Gastroesophageal sphincter (tissue), 4 donors: ENCODE measurements at regions not wholly inside any gene's neighbourhood (a gene's known extent, or its start where the extent isn't known, plus 50 kb on each side); places are given as distances from the start of the nearest gene placed in this dataset.
"Not testable (repeated sequence)": the region's sequence is repeated elsewhere in the genome, so short reads cannot be mapped to it uniquely, and the experiment has no call there.

Experiments
- ATAC-seq: fragments of 150-250 bp; one replicate; pipeline ENCODE4 v1.9.1; 2016; ENCODE audit warnings: mild to moderate bottlenecking, moderate library complexity
- H3K27ac ChIP-seq, 4 donors: fragments of 200-600 bp; sonication (generic) in 3 of 4; 1 replicate in 3 of 4; 2 replicates in 1 of 4; pipeline ENCODE4 v1.5.1; 2016 to 2019
- H3K27me3 ChIP-seq: fragments of 200-600 bp; sonication (generic); one replicate; pipeline ENCODE4 v1.5.1; 2019
- H3K36me3 ChIP-seq, 2 donors: fragments of 200-600 bp; sonication (generic); one replicate each; pipeline ENCODE4 v1.5.1; 2019; ENCODE audit warnings: control low read depth in 1 of 2
- H3K4me1 ChIP-seq, 3 donors: fragments of 200-600 bp; sonication (generic); 1 replicate in 2 of 3; 2 replicates in 1 of 3; pipeline ENCODE4 v1.5.1; 2016 to 2019; ENCODE audit warnings: control low read depth in 2 of 3
- H3K4me3 ChIP-seq, 2 donors: fragments of 200-600 bp; sonication (generic); one replicate each; pipeline ENCODE4 v1.5.1; 2019; ENCODE audit warnings: mild to moderate bottlenecking in 1 of 2, moderate library complexity in 1 of 2
- H3K9me3 ChIP-seq, 3 donors: fragments of 200-600 bp; sonication (generic); one replicate each; pipeline ENCODE4 v1.5.1; 2017 to 2019; ENCODE audit warnings: control low read depth in 2 of 3
- EP300 ChIP-seq: sonication (generic); formaldehyde crosslinking; IDR thresholded peaks from one replicate; pipeline ENCODE4 v1.6.1; 2017; ENCODE audit warnings: antibody characterized with exemption, mild to moderate bottlenecking
- POLR2A ChIP-seq, 2 donors: fragments of 450-650 bp; IDR thresholded peaks; one replicate each; pipeline ENCODE4 v1.6.1; 2017; ENCODE audit warnings: antibody characterized with exemption in 2 of 2, mild to moderate bottlenecking in 2 of 2, moderate library complexity in 1 of 2
- POLR2AphosphoS5 ChIP-seq: sonication (generic); formaldehyde crosslinking; IDR thresholded peaks from one replicate; pipeline ENCODE4 v1.6.1; 2017; ENCODE audit warnings: antibody characterized with exemption
- WGBS, 2 donors: methylation state at CpG; one replicate each; pipeline ENCODE4 v1.1.5; 2018; ENCODE audit warnings: low coverage in 1 of 2; 5-methylcytosine and 5-hydroxymethylcytosine counted together
- TF ChIP-seq, protein P1 (sequence below), 4 experiments: fragments of 200-600 bp in 2 of 4; fragments of 450-650 bp in 2 of 4; sonication (generic) in 1 of 4; IDR thresholded peaks; one replicate each; pipeline ENCODE4 v1.5.1; 2017 to 2019; ENCODE audit warnings: antibody characterized with exemption in 4 of 4, mild to moderate bottlenecking in 2 of 4, moderate library complexity in 2 of 4

DNA sequence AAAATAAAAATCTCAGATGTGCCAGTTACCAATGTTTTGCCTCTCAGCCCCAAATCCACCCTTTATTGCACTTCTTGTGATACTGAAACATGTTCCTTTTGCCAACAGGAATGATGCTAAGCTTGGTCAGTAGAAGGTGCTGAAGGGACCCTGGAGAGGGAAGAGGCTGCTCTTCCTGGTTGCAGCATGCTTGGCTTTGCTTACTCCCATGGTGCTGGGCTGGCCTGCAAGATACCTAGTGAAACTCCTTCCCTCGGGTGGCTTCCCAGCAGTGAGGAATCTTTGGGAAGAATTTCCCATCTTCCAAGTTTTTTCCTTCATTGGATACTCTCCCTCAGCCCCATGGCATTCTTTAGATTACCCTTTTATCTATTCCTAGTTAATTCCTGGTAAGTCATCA is 151.8 kb upstream of the TGFBR2 start:
- Histone ChIP-seq H3K4me1 (peaks cover 0 to 25% (median 7%) of the 10 kb centered on the region in 3 donors), H3K27me3 (no peaks in the 10 kb centered on the region), H3K36me3 (no peaks in the 10 kb centered on the region), H3K9me3 (peaks cover 0 to 11% (median 0%) of the 10 kb centered on the region in 3 donors), H3K27ac (peak overlapping the region in 1 of 4 donors; percentile 76), H3K4me3 (no peak overlapping the region)
- no peak for TF ChIP-seq POLR2AphosphoS5
- no peak for TF ChIP-seq EP300
- TF ChIP-seq, protein P1, sequence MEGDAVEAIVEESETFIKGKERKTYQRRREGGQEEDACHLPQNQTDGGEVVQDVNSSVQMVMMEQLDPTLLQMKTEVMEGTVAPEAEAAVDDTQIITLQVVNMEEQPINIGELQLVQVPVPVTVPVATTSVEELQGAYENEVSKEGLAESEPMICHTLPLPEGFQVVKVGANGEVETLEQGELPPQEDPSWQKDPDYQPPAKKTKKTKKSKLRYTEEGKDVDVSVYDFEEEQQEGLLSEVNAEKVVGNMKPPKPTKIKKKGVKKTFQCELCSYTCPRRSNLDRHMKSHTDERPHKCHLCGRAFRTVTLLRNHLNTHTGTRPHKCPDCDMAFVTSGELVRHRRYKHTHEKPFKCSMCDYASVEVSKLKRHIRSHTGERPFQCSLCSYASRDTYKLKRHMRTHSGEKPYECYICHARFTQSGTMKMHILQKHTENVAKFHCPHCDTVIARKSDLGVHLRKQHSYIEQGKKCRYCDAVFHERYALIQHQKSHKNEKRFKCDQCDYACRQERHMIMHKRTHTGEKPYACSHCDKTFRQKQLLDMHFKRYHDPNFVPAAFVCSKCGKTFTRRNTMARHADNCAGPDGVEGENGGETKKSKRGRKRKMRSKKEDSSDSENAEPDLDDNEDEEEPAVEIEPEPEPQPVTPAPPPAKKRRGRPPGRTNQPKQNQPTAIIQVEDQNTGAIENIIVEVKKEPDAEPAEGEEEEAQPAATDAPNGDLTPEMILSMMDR (IDR thresholded peaks at IDR 0.05), result no peak
- no peak for TF ChIP-seq POLR2A (IDR thresholded peaks at IDR 0.05)
- ATAC-seq, result no peak
- whole genome bisulfite sequencing, 2 donors, result 83% methylated on average over 1 of the region's 1 CpG; no CpG with 5 or more reads in 1 of the 2 donors

DNA sequence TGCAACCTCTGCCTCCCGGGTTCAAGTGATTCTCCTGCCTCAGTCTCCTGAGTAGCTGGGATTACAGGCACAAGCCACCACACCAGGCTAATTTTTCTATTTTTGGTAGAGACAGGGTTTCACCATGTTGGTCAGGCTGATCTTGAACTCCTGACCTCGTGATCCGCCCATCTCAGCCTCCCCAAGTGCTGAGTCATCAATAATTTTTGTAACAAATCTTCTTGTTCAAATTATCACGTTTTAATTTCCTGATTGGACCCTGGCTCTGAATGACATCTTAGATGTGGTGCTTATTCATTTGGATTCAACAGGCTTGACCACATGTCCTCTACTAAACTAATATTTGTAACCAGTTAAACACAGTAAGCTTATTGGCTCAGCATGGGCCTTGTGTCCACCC is 151.3 kb upstream of the TGFBR2 start:
- H3K9me3 ChIP-seq, result peaks cover 0 to 11% (median 0%) of the 10 kb centered on the region in 3 donors
- 88 to 93% methylated on average over 3 to 4 of the region's 4 CpGs for WGBS, 2 donors
- H3K36me3 ChIP-seq, H3K4me3 ChIP-seq, H3K27me3 ChIP-seq, ATAC-seq: not testable (repeated sequence)
- H3K4me1 ChIP-seq, result peaks cover 0 to 25% (median 7%) of the 10 kb centered on the region in 3 donors
- H3K27ac ChIP-seq, result peak overlapping the region; percentile 63 to 92 (median 70)

DNA sequence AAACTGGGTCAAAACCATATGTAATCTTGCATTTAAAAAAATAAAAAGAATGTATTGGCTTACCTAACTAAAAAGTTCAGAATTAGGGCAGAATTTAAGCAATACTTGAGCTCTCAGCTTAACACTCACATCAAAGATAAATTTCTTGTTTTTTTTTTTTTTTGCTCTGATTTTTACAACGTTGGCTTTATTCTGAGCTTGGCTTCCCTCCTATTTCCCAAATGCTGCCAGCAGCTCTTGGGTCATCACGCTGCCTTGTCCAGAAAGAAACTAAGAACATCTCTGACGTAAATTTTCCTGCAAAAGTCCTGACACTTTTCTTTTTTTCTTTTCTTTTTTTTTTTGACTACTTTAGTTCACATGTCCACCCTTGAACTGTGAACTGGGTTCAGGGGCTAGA is 150.6 kb upstream of the TGFBR2 start:
- Histone ChIP-seq H3K4me3 (no peak overlapping the region), H3K27me3 (no peaks in the 10 kb centered on the region), H3K36me3 (no peaks in the 10 kb centered on the region), H3K27ac (peak overlapping the region; percentile 63 to 96 (median 70)), H3K4me1 (peaks cover 0 to 25% (median 7%) of the 10 kb centered on the region in 3 donors), H3K9me3 (peaks cover 0 to 11% (median 0%) of the 10 kb centered on the region in 3 donors)
- 28 to 42% methylated on average over 3 of the region's 3 CpGs for WGBS, 2 donors
- peak; percentile 79 for ATAC-seq
- TF ChIP-seq POLR2A (IDR thresholded peaks at IDR 0.05) (no peak), POLR2AphosphoS5 (peak; percentile 64), EP300 (peak; percentile 31)
- TF ChIP-seq, protein P1 (IDR thresholded peaks at IDR 0.05), result no peak

DNA sequence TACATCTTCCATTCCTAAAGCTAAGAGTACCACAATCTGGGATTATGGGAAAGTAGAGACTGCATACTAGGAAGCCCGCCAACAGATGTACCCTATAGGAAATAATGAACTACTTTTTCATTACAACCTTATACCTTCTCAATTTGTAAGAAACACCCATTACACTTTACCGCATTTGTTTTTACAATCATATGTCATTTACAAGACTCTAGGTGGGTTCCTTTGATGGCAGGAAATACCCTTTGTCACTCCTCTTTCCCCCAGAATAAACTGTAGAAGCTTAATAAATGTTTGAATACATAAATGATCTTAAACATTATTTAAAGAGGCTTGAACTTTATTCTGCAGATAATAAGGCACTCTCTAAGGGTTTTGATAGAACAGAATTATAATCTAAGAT is 150.1 kb upstream of the TGFBR2 start:
- Histone ChIP-seq H3K27me3 (no peaks in the 10 kb centered on the region), H3K9me3 (peaks cover 0 to 11% (median 0%) of the 10 kb centered on the region in 3 donors), H3K27ac (peak overlapping the region; percentile 52 to 96 (median 70)), H3K4me3 (no peak overlapping the region), H3K36me3 (no peaks in the 10 kb centered on the region), H3K4me1 (peaks cover 0 to 25% (median 7%) of the 10 kb centered on the region in 3 donors)
- TF ChIP-seq, protein P1 (IDR thresholded peaks at IDR 0.05), result no peak
- TF ChIP-seq POLR2AphosphoS5, result no peak
- WGBS, 2 donors, result 100% methylated on average over 2 of the region's 2 CpGs
- ATAC-seq, result no peak

DNA sequence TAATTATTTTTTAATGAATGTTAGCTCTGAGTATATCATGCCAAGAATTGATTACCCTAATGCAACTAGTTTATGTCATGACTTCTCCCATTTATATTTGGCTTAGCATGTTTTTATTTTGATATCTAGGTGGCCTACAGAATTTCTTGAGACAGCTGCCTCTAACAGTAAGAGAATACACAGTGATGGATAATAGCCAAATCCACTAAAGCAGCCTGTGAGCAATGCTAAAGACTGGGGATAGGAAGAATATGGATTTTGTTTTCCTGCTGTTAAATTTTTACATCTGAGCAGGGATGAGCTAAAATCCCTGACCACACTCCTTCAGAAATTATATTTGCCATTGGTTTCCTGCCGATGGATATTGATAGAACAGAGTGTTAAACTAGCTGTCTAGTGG is 149.3 kb upstream of the TGFBR2 start:
- TF ChIP-seq POLR2A (IDR thresholded peaks at IDR 0.05), result no peak
- TF ChIP-seq, protein P1 (IDR thresholded peaks at IDR 0.05), result no peak
- no peak for TF ChIP-seq POLR2AphosphoS5
- no peak for TF ChIP-seq EP300
- H3K9me3 ChIP-seq, result peaks cover 0 to 9% (median 0%) of the 10 kb centered on the region in 3 donors
- peaks cover 0 to 25% (median 7%) of the 10 kb centered on the region in 3 donors for H3K4me1 ChIP-seq
- no peak overlapping the region for H3K4me3 ChIP-seq
- ATAC-seq, result no peak
- H3K27ac ChIP-seq, result peak overlapping the region; percentile 41 to 76 (median 58)
- 92% methylated on average over 1 of the region's 1 CpG; no CpG with 5 or more reads in 1 of the 2 donors for WGBS, 2 donors
- no peaks in the 10 kb centered on the region for H3K36me3 ChIP-seq
- no peaks in the 10 kb centered on the region for H3K27me3 ChIP-seq
